Calu3 (cell line): ENCODE measurements at regions not wholly inside any gene's neighbourhood (a gene's known extent, or its start where the extent isn't known, plus 50 kb on each side); places are given as distances from the start of the nearest gene placed in this dataset.

ENCODE experiments used
- BruUV-seq: library from RNA; stranded (reverse); fragments of 400-500 nt; replicated peaks from 2 replicates; lab custom pipeline; 2021; lab: Mats Ljungman, UMichigan
- CTCF ChIA-PET: fragments of 300-600 bp; sonication (Branson Sonifier 250); formaldehyde crosslinking; loops from one replicate; lab custom pipeline; 2022; ENCODE audit warnings: antibody characterized with exemption; lab: Charles Lee
- DNase-seq: peaks from one replicate; pipeline ENCODE4 v3.0.0; 2022
- H3K27ac Mint-ChIP-seq: one replicate; pipeline ENCODE4 v1.8.0; 2022; ENCODE audit warnings: mixed read lengths; ENCODE audit not compliant: unreplicated experiment
- H3K27me3 Mint-ChIP-seq: one replicate; pipeline ENCODE4 v1.8.0; 2022; ENCODE audit warnings: mixed read lengths; ENCODE audit not compliant: unreplicated experiment
- H3K36me3 Mint-ChIP-seq: one replicate; pipeline ENCODE4 v1.8.0; 2022; ENCODE audit warnings: mild to moderate bottlenecking, moderate library complexity, mixed read lengths; ENCODE audit not compliant: insufficient read depth, unreplicated experiment
- H3K4me1 Mint-ChIP-seq: one replicate; pipeline ENCODE4 v1.8.0; 2022; ENCODE audit warnings: mild to moderate bottlenecking, low read depth, mixed read lengths; ENCODE audit not compliant: unreplicated experiment
- H3K4me3 Mint-ChIP-seq: one replicate; pipeline ENCODE4 v1.8.0; 2022; ENCODE audit warnings: mild to moderate bottlenecking, low read depth, moderate library complexity, mixed read lengths; ENCODE audit not compliant: unreplicated experiment
- H3K9me3 Mint-ChIP-seq: one replicate; pipeline ENCODE4 v1.8.0; 2022; ENCODE audit warnings: low read depth, mixed read lengths; ENCODE audit not compliant: unreplicated experiment
- CTCF ChIP-seq: fragments of 200-600 bp; IDR thresholded peaks from one replicate; pipeline ENCODE4 v1.8.0; 2022; ENCODE audit warnings: antibody characterized with exemption; ENCODE audit not compliant: unreplicated experiment
- intact Hi-C: fragments of 100-400 bp; cut with micrococcal nuclease; formaldehyde crosslinking; loops from one replicate; pipeline ENCODE4 v1.10.0; 2022; ENCODE audit not compliant: unreplicated experiment

- no TSS peak for BruUV-seq
- intact Hi-C loops, result no loop called here
- Mint-ChIP-seq H3K4me1 (no peaks in the 10 kb centered on the region), H3K36me3 (no peaks in the 10 kb centered on the region), H3K27ac (no peak overlapping the region), H3K27me3 (no peaks in the 10 kb centered on the region), H3K9me3 (no peaks in the 10 kb centered on the region), H3K4me3 (no peak overlapping the region)
- DNase-seq, result no peak
- TF ChIP-seq CTCF, result no peak
- CTCF ChIA-PET, result no interaction called here
These were observed 222.1 kb upstream of the SPRED2 start for GRCh38 chr2:65654496-65654895.

- H3K27ac Mint-ChIP-seq, result no peak overlapping the region
- no peaks in the 10 kb centered on the region for H3K4me1 Mint-ChIP-seq
- intact Hi-C loops, result no loop called here
- BruUV-seq, result no TSS peak
- H3K4me3 Mint-ChIP-seq, result no peak overlapping the region
- no peaks in the 10 kb centered on the region for H3K9me3 Mint-ChIP-seq
- no peak for TF ChIP-seq CTCF
- no peaks in the 10 kb centered on the region for H3K36me3 Mint-ChIP-seq
- DNase-seq, result no peak
- no peaks in the 10 kb centered on the region for H3K27me3 Mint-ChIP-seq
- CTCF ChIA-PET, result no interaction called here
These were observed 219.7 kb upstream of the SPRED2 start for GRCh38 chr2:65652066-65652465.

GRCh38 chr2:65649811-65650589 is 217.6 kb upstream of the SPRED2 start:
- BruUV-seq, result no TSS peak
- H3K36me3 Mint-ChIP-seq, result no peaks in the 10 kb centered on the region
- H3K4me1 Mint-ChIP-seq, result no peaks in the 10 kb centered on the region
- CTCF ChIA-PET, result no interaction called here
- intact Hi-C loops, result loop anchor here (10.0 kb wide), 1 partner anchor 925 kb away; no protein-coding TSS in a partner anchor
- no peaks in the 10 kb centered on the region for H3K27me3 Mint-ChIP-seq
- DNase-seq, result no peak
- no peak overlapping the region for H3K27ac Mint-ChIP-seq
- no peaks in the 10 kb centered on the region for H3K9me3 Mint-ChIP-seq
- H3K4me3 Mint-ChIP-seq, result no peak overlapping the region
- no peak for TF ChIP-seq CTCF

- no peak for DNase-seq
- no TSS peak for BruUV-seq
- no peaks in the 10 kb centered on the region for H3K9me3 Mint-ChIP-seq
- no peaks in the 10 kb centered on the region for H3K4me1 Mint-ChIP-seq
- intact Hi-C loops, result loop anchor here (10.0 kb wide), 1 partner anchor 927 kb away; no protein-coding TSS in a partner anchor
- CTCF ChIA-PET, result interaction anchor here (0.6 to 0.7 kb wide), 2 partner anchors 122 to 482 kb away, joined by 4 to 5 read pairs; no protein-coding TSS in a partner anchor
- H3K27ac Mint-ChIP-seq, result no peak overlapping the region
- no peak for TF ChIP-seq CTCF
- H3K27me3 Mint-ChIP-seq, result no peaks in the 10 kb centered on the region
- H3K4me3 Mint-ChIP-seq, result no peak overlapping the region
- no peaks in the 10 kb centered on the region for H3K36me3 Mint-ChIP-seq
These were observed 214.9 kb upstream of the SPRED2 start for GRCh38 chr2:65647249-65647842.
